GM12878 (cell line): ENCODE measurements at regions not wholly inside any gene's neighbourhood (a gene's known extent, or its start where the extent isn't known, plus 50 kb on each side); places are given as distances from the start of the nearest gene placed in this dataset.

ENCODE experiments used
- ATAC-seq: fragments of 200-7000 bp; cut with Tn5 transposase; 3 replicates; pipeline ENCODE4 v1.9.1; 2020; ENCODE audit warnings: mild to moderate bottlenecking, moderate library complexity
- BruUV-seq: library from RNA; stranded (reverse); fragments of 400-500 nt; replicated peaks from 2 replicates; lab custom pipeline; 2021; lab: Mats Ljungman, UMichigan
- CTCF ChIA-PET: fragments of 300-600 bp; sonication (Branson Sonifier 250); formaldehyde crosslinking; extraction: SDS; loops from one replicate; lab custom pipeline; 2021; ENCODE audit warnings: inconsistent platforms; lab: Yijun Ruan, JAX
- POLR2A ChIA-PET: fragments of 350-600 bp; formaldehyde crosslinking; extraction: SDS; loops from one replicate; lab custom pipeline; 2021; ENCODE audit warnings: inconsistent platforms; lab: Charles Lee
- RAD21 ChIA-PET: fragments of 300-600 bp; sonication (Branson Sonifier 250); formaldehyde crosslinking; loops from one replicate; lab custom pipeline; 2023; ENCODE audit warnings: antibody characterized with exemption; ENCODE audit not compliant: unreplicated experiment; lab: Charles Lee
- SMC1A ChIA-PET: fragments of 300-600 bp; sonication (Branson Sonifier 250); formaldehyde crosslinking; loops from one replicate; lab custom pipeline; 2023; ENCODE audit not compliant: unreplicated experiment, uncharacterized antibody; lab: Charles Lee
- DNase-seq: peaks from one replicate; pipeline ENCODE4 v3.0.0-alpha.2; 2011; ENCODE audit warnings: low read depth, low spot score
- FAIRE-seq: peaks from 3 replicates; lab custom pipeline; 2011; peaks lifted over from hg19 to GRCh38; lab: Jason Lieb, UNC
- H2AFZ ChIP-seq: 2 replicates; pipeline ENCODE4 v1.6.0; 2011; ENCODE audit warnings: low read depth, low read length, control low read depth; ENCODE audit not compliant: control insufficient read depth
- H3K27ac ChIP-seq: 2 replicates; pipeline ENCODE4 v1.5.1; 2011; ENCODE audit warnings: control low read depth; ENCODE audit not compliant: control insufficient read depth, insufficient read depth
- H3K27me3 ChIP-seq, 2 experiments: replicated peaks in 1 of 2; 2 replicates each; pipeline versions ENCODE4 v1.6.0 to v1.6.1; 2011; ENCODE audit warnings: low read length in 1 of 2; ENCODE audit not compliant: control insufficient read depth in 2 of 2, insufficient read depth in 2 of 2
- H3K36me3 ChIP-seq, 2 experiments: 2 replicates each; pipeline ENCODE4 v1.5.1; 2011; ENCODE audit warnings: low read length in 1 of 2; ENCODE audit not compliant: control insufficient read depth in 2 of 2, insufficient read depth in 2 of 2
- H3K4me1 ChIP-seq: 2 replicates; pipeline ENCODE4 v1.6.1; 2011; ENCODE audit warnings: mild to moderate bottlenecking, low read length, moderate library complexity, mixed read lengths; ENCODE audit not compliant: control insufficient read depth, insufficient read depth
- H3K4me2 ChIP-seq: 2 replicates; pipeline ENCODE4 v1.6.0; 2011; ENCODE audit warnings: control low read depth; ENCODE audit not compliant: control insufficient read depth, insufficient read depth
- H3K4me3 ChIP-seq: fragments of 200-600 bp; sonication (generic); 2 replicates; pipeline ENCODE4 v1.5.1; 2016
- H3K79me2 ChIP-seq: 2 replicates; pipeline ENCODE4 v1.6.0; 2011; ENCODE audit warnings: low read length; ENCODE audit not compliant: control insufficient read depth, insufficient read depth
- H3K9ac ChIP-seq: 2 replicates; pipeline ENCODE4 v1.8.0; 2011; ENCODE audit warnings: low read length, control low read depth, mixed read lengths; ENCODE audit not compliant: control insufficient read depth, insufficient read depth
- H3K9me3 ChIP-seq: replicated peaks from 3 replicates; pipeline ENCODE4 v1.5.1; 2011; ENCODE audit warnings: mild to moderate bottlenecking, low read length; ENCODE audit not compliant: control insufficient read depth, insufficient read depth
- H4K20me1 ChIP-seq: 2 replicates; pipeline ENCODE4 v1.6.0; 2011; ENCODE audit not compliant: control insufficient read depth, insufficient read depth
- BHLHE40 ChIP-seq, 2 experiments: fragments of 450-650 bp in 1 of 2; IDR thresholded peaks; 2 replicates each; pipeline ENCODE4 v1.6.1; 2011 to 2017; ENCODE audit warnings: low read depth in 2 of 2, borderline replicate concordance in 1 of 2, improper control_type of control experiment in 1 of 2, low read length in 1 of 2, mild to moderate bottlenecking in 1 of 2
- FOXM1 ChIP-seq: IDR thresholded peaks from 2 replicates; pipeline ENCODE4 v1.6.1; 2012; ENCODE audit warnings: low read depth, mild to moderate bottlenecking, inconsistent platforms, low read length, moderate library complexity
- IRF4 ChIP-seq: IDR thresholded peaks from 2 replicates; pipeline ENCODE4 v1.6.1; 2011; ENCODE audit warnings: low read depth, low read length
- JUNB ChIP-seq: IDR thresholded peaks from 2 replicates; pipeline ENCODE4 v1.6.1; 2016; ENCODE audit warnings: antibody characterized with exemption, mild to moderate bottlenecking
- NKRF ChIP-seq: fragments of 450-650 bp; conservative IDR thresholded peaks from 2 replicates; pipeline ENCODE4 v1.6.1; 2017; ENCODE audit warnings: mild to moderate bottlenecking, moderate library complexity
- POU2F2 ChIP-seq: IDR thresholded peaks from 3 replicates; pipeline ENCODE4 v1.6.1; 2011; ENCODE audit warnings: low read depth, mild to moderate bottlenecking, low read length, borderline replicate concordance
- SMAD5 ChIP-seq: IDR thresholded peaks from 2 replicates; pipeline ENCODE4 v1.6.1; 2016; ENCODE audit warnings: antibody characterized with exemption, low read depth
- STAT1 ChIP-seq: fragments of 450-650 bp; conservative IDR thresholded peaks from 2 replicates; pipeline ENCODE4 v1.6.1; 2014; ENCODE audit warnings: antibody characterized with exemption, mild to moderate bottlenecking
- USF2 ChIP-seq: IDR thresholded peaks from 2 replicates; pipeline ENCODE4 v1.6.1; 2011; ENCODE audit warnings: low read depth, low read length, improper control_type of control experiment, borderline replicate concordance
- in situ Hi-C: fragments of 300-500 bp; cut with MboI; formaldehyde crosslinking; loops from 9 replicates; pipeline ENCODE4 v1.14.3; 2018; ENCODE audit warnings: mixed read lengths
- intact Hi-C: fragments of 100-400 bp; cut with micrococcal nuclease; formaldehyde crosslinking; loops from one replicate; pipeline ENCODE4 v1.14.2; 2022; ENCODE audit not compliant: unreplicated experiment
- TF ChIP-seq, protein P1 (sequence below): fragments of 450-650 bp; formaldehyde crosslinking; IDR thresholded peaks from 2 replicates; pipeline ENCODE4 v1.4.0; 2022; ENCODE audit warnings: mild to moderate bottlenecking, moderate library complexity

- Histone ChIP-seq H2AFZ (no peak overlapping the region), H3K4me2 (no peak overlapping the region), H3K4me1 (no peaks in the 10 kb centered on the region), H3K9me3 (peaks cover 2% of the 10 kb centered on the region; the same call in 2 of the 3 replicates), H3K36me3 (no peaks in the 10 kb centered on the region), H3K27ac (no peak overlapping the region), H3K9ac (no peak overlapping the region), H3K79me2 (no peaks in the 10 kb centered on the region), H4K20me1 (no peaks in the 10 kb centered on the region), H3K4me3 (no peak overlapping the region), H3K27me3 (0 out of 4 replicates have a peak, but pooled peaks cover 0 to 2% of the 10 kb centered on the region in 2 experiments)
- TF ChIP-seq NKRF (no peak), STAT1 (no peak), JUNB (no peak), IRF4 (no peak), BHLHE40 (IDR thresholded peaks at IDR 0.05; ENCODE audit: borderline replicate concordance in 1 of 2, low read depth in 2 of 2, low read length in 1 of 2) (no peak), POU2F2 (no peak), USF2 (no peak), SMAD5 (no peak), FOXM1 (no peak)
- TF ChIP-seq, protein P1, sequence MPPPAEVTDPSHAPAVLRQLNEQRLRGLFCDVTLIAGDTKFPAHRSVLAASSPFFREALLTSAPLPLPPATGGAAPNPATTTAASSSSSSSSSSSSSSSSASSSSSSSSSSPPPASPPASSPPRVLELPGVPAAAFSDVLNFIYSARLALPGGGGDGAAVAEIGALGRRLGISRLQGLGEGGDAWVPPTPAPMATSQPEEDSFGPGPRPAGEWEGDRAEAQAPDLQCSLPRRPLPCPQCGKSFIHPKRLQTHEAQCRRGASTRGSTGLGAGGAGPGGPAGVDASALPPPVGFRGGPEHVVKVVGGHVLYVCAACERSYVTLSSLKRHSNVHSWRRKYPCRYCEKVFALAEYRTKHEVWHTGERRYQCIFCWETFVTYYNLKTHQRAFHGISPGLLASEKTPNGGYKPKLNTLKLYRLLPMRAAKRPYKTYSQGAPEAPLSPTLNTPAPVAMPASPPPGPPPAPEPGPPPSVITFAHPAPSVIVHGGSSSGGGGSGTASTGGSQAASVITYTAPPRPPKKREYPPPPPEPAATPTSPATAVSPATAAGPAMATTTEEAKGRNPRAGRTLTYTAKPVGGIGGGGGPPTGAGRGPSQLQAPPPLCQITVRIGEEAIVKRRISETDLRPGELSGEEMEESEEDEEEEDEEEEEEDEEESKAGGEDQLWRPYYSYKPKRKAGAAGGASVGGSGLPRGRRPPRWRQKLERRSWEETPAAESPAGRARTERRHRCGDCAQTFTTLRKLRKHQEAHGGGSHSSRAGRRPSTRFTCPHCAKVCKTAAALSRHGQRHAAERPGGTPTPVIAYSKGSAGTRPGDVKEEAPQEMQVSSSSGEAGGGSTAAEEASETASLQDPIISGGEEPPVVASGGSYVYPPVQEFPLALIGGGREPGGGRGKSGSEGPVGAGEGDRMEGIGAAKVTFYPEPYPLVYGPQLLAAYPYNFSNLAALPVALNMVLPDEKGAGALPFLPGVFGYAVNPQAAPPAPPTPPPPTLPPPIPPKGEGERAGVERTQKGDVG (CRISPR knock-in tag), result no peak
- intact Hi-C loops, result no loop called here
- no TSS peak for BruUV-seq
- FAIRE-seq (no peak), DNase-seq (no peak), ATAC-seq (no peak)
- in situ Hi-C loops, result no loop called here
- ChIA-PET SMC1A (interaction anchor here (1.1 kb wide), 1 partner anchor 39 kb away, joined by 3 read pairs; no protein-coding TSS in a partner anchor), CTCF (no interaction called here), POLR2A (interaction anchor here (0.6 kb wide), 1 partner anchor 530 kb away, joined by 3 read pairs; no protein-coding TSS in a partner anchor), RAD21 (no interaction called here)
Measured at GRCh38 chr1:59161136-59161535, 135.8 kb upstream of the FGGY start.
